ENCODE measurements at regions not wholly inside any gene's neighbourhood (a gene's known extent, or its start where the extent isn't known, plus 50 kb on each side); places are given as distances from the start of the nearest gene placed in this dataset.

DNA sequence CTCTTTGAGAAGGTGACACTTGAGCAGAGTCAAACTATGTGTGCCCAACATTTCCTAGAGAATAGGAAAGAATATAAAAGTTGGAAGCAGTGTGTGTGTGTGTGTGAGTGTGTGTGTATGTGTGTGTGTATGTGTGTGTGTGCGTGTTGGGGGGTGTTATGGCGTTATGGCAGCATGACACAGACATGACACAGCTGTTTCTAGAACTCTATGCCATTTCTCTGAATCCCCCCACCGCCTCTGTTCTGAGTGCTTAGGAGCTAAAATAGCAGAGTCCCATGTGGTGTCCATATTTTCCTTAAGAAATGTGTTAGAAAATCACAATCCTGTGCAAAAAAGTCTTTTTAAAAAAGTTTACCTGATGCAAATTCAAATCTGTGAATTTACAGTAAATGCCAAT is 556.1 kb downstream of the RWDD3 start:
- ChIA-PET POLR2A (no interaction called here), CTCF (no interaction called here)
- no peak overlapping the region for H3K4me3 ChIP-seq (ENCODE audit: low read depth, low read length)
- no peaks in the 10 kb centered on the region for H3K9me3 ChIP-seq (ENCODE audit: control insufficient read depth, insufficient read depth, low read depth, low read length)
- no peak overlapping the region for H3K27ac ChIP-seq (ENCODE audit: extremely low read depth, low read depth, low read length)
- no peaks in the 10 kb centered on the region for H3K36me3 ChIP-seq (ENCODE audit: control insufficient read depth in 2 of 2, insufficient read depth in 1 of 2, low read length in 2 of 2)
- TF ChIP-seq, protein P1, sequence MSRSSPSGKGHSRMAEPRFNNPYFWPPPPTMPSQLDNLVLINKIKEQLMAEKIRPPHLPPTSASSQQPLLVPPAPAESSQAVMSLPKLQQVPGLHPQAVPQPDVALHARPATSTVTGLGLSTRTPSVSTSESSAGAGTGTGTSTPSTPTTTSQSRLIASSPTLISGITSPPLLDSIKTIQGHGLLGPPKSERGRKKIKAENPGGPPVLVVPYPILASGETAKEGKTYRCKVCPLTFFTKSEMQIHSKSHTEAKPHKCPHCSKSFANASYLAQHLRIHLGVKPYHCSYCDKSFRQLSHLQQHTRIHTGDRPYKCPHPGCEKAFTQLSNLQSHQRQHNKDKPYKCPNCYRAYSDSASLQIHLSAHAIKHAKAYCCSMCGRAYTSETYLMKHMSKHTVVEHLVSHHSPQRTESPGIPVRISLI (tag by site-specific recombination; IDR thresholded peaks at IDR 0.05), result no peak
- no peak for TF ChIP-seq SETDB1 (IDR thresholded peaks at IDR 0.05; ENCODE audit: insufficient read length, low read length)
- TF ChIP-seq ZNF830 (tag by site-specific recombination; IDR thresholded peaks at IDR 0.05; ENCODE audit: low read depth), result no peak
- no peak for TF ChIP-seq ZNF600 (tag by site-specific recombination; IDR thresholded peaks at IDR 0.05)
- TF ChIP-seq ZNF19 (tag by site-specific recombination; IDR thresholded peaks at IDR 0.05; ENCODE audit: low read depth), result no peak
- no peak for TF ChIP-seq ZNF549 (tag by site-specific recombination; IDR thresholded peaks at IDR 0.05)
- TF ChIP-seq ZBTB20 (tag by site-specific recombination; IDR thresholded peaks at IDR 0.05), result no peak
- TF ChIP-seq YY2 (tag by site-specific recombination; IDR thresholded peaks at IDR 0.05), result no peak
- TF ChIP-seq SP3 (tag by site-specific recombination; IDR thresholded peaks at IDR 0.05), result no peak
- no peak for TF ChIP-seq ZBTB1 (tag by site-specific recombination; IDR thresholded peaks at IDR 0.05)
- TF ChIP-seq ZNF654 (tag by site-specific recombination; IDR thresholded peaks at IDR 0.05; ENCODE audit: low read depth), result no peak
- no peaks in the 10 kb centered on the region for H3K4me1 ChIP-seq (ENCODE audit: control insufficient read depth, insufficient read depth, low read length)

DNA sequence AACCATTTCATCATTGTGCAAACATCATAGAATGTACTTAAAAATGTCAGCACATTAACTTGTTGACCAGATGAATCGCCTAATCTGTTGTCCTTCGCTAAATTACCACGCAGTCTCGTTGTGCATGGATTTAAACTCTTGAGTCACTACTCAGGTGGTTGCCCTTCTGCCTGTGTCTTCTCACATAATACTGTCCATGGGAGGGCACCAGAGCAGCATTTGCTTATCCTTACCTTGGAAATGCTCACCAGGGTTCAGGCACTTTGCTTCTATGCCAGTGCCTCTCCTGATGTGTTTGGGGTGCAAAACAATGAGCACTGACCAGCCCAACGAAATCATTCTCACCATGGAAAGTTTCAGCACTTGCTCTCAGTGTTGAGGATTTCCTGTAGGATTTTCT is 559.9 kb downstream of the RWDD3 start:
- POLR2A ChIA-PET, result no interaction called here
- no peak for TF ChIP-seq ZBTB1 (tag by site-specific recombination; IDR thresholded peaks at IDR 0.05)
- TF ChIP-seq, protein P2, sequence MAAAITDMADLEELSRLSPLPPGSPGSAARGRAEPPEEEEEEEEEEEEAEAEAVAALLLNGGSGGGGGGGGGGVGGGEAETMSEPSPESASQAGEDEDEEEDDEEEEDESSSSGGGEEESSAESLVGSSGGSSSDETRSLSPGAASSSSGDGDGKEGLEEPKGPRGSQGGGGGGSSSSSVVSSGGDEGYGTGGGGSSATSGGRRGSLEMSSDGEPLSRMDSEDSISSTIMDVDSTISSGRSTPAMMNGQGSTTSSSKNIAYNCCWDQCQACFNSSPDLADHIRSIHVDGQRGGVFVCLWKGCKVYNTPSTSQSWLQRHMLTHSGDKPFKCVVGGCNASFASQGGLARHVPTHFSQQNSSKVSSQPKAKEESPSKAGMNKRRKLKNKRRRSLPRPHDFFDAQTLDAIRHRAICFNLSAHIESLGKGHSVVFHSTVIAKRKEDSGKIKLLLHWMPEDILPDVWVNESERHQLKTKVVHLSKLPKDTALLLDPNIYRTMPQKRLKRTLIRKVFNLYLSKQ (tag by site-specific recombination; IDR thresholded peaks at IDR 0.05; ENCODE audit: borderline replicate concordance), result no peak
- TF ChIP-seq ZNF624 (tag by site-specific recombination; IDR thresholded peaks at IDR 0.05), result no peak
- TF ChIP-seq GLIS2 (tag by site-specific recombination; IDR thresholded peaks at IDR 0.05), result no peak
- no peak for TF ChIP-seq ZNF366 (tag by site-specific recombination; conservative IDR thresholded peaks at IDR 0.05)
- TF ChIP-seq SCRT2 (tag by site-specific recombination; IDR thresholded peaks at IDR 0.05), result no peak
- TF ChIP-seq, protein P3, sequence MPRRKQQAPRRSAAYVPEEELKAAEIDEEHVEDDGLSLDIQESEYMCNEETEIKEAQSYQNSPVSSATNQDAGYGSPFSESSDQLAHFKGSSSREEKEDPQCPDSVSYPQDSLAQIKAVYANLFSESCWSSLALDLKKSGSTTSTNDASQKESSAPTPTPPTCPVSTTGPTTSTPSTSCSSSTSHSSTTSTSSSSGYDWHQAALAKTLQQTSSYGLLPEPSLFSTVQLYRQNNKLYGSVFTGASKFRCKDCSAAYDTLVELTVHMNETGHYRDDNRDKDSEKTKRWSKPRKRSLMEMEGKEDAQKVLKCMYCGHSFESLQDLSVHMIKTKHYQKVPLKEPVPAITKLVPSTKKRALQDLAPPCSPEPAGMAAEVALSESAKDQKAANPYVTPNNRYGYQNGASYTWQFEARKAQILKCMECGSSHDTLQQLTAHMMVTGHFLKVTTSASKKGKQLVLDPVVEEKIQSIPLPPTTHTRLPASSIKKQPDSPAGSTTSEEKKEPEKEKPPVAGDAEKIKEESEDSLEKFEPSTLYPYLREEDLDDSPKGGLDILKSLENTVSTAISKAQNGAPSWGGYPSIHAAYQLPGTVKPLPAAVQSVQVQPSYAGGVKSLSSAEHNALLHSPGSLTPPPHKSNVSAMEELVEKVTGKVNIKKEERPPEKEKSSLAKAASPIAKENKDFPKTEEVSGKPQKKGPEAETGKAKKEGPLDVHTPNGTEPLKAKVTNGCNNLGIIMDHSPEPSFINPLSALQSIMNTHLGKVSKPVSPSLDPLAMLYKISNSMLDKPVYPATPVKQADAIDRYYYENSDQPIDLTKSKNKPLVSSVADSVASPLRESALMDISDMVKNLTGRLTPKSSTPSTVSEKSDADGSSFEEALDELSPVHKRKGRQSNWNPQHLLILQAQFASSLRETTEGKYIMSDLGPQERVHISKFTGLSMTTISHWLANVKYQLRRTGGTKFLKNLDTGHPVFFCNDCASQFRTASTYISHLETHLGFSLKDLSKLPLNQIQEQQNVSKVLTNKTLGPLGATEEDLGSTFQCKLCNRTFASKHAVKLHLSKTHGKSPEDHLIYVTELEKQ (tag by site-specific recombination; IDR thresholded peaks at IDR 0.05; ENCODE audit: borderline replicate concordance), result no peak
- TF ChIP-seq, protein P4, sequence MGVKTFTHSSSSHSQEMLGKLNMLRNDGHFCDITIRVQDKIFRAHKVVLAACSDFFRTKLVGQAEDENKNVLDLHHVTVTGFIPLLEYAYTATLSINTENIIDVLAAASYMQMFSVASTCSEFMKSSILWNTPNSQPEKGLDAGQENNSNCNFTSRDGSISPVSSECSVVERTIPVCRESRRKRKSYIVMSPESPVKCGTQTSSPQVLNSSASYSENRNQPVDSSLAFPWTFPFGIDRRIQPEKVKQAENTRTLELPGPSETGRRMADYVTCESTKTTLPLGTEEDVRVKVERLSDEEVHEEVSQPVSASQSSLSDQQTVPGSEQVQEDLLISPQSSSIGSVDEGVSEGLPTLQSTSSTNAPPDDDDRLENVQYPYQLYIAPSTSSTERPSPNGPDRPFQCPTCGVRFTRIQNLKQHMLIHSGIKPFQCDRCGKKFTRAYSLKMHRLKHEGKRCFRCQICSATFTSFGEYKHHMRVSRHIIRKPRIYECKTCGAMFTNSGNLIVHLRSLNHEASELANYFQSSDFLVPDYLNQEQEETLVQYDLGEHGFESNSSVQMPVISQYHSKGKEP (tag by site-specific recombination; IDR thresholded peaks at IDR 0.05), result no peak
- no peak for TF ChIP-seq ZNF521 (tag by site-specific recombination; IDR thresholded peaks at IDR 0.05)
- TF ChIP-seq ZNF354C (tag by site-specific recombination; IDR thresholded peaks at IDR 0.05; ENCODE audit: borderline replicate concordance, low read depth), result no peak
- TF ChIP-seq ZNF132 (tag by site-specific recombination; IDR thresholded peaks at IDR 0.05; ENCODE audit: borderline replicate concordance), result no peak
- TF ChIP-seq ZNF530 (tag by site-specific recombination; IDR thresholded peaks at IDR 0.05; ENCODE audit: low read depth), result no peak
- TF ChIP-seq, protein P5, sequence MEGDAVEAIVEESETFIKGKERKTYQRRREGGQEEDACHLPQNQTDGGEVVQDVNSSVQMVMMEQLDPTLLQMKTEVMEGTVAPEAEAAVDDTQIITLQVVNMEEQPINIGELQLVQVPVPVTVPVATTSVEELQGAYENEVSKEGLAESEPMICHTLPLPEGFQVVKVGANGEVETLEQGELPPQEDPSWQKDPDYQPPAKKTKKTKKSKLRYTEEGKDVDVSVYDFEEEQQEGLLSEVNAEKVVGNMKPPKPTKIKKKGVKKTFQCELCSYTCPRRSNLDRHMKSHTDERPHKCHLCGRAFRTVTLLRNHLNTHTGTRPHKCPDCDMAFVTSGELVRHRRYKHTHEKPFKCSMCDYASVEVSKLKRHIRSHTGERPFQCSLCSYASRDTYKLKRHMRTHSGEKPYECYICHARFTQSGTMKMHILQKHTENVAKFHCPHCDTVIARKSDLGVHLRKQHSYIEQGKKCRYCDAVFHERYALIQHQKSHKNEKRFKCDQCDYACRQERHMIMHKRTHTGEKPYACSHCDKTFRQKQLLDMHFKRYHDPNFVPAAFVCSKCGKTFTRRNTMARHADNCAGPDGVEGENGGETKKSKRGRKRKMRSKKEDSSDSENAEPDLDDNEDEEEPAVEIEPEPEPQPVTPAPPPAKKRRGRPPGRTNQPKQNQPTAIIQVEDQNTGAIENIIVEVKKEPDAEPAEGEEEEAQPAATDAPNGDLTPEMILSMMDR (tag by site-specific recombination; IDR thresholded peaks at IDR 0.05), result no peak
- no peak for TF ChIP-seq ZBTB20 (tag by site-specific recombination; IDR thresholded peaks at IDR 0.05)
- no peak for TF ChIP-seq ZNF664 (tag by site-specific recombination; IDR thresholded peaks at IDR 0.05)

More for the DNA sequence above, 559.9 kb downstream of the RWDD3 start:
- Histone ChIP-seq H3K36me3 (ENCODE audit: control insufficient read depth in 2 of 2, insufficient read depth in 1 of 2, low read length in 2 of 2) (no peaks in the 10 kb centered on the region), H3K27ac (ENCODE audit: extremely low read depth, low read depth, low read length) (no peak overlapping the region), H3K4me3 (ENCODE audit: low read depth, low read length) (no peak overlapping the region), H3K9me3 (ENCODE audit: control insufficient read depth, insufficient read depth, low read depth, low read length) (no peaks in the 10 kb centered on the region), H3K4me1 (ENCODE audit: control insufficient read depth, insufficient read depth, low read length) (no peaks in the 10 kb centered on the region)
- CTCF ChIA-PET, result no interaction called here

Data from HEK293 (cell line).